GM13977 (cell line): ENCODE measurements at regions not wholly inside any gene's neighbourhood (a gene's known extent, or its start where the extent isn't known, plus 50 kb on each side); places are given as distances from the start of the nearest gene placed in this dataset.
"Not testable (repeated sequence)": the region's sequence is repeated elsewhere in the genome, so short reads cannot be mapped to it uniquely, and the experiment has no call there.

ENCODE experiments used
- DNase-seq: peaks from one replicate; pipeline ENCODE4 v3.0.0; 2012; ENCODE audit warnings: low spot score
- in situ Hi-C: fragments of 300-500 bp; cut with MboI; formaldehyde crosslinking; loops from one replicate; pipeline ENCODE4 v1.12.0; 2022; ENCODE audit warnings: low sequenced_read_pairs, low pct_unique_long_range_greater_than_20kb, mixed read lengths, inconsistent platforms; ENCODE audit not compliant: unreplicated experiment
- TF ChIP-seq, protein P1 (sequence below): IDR thresholded peaks from 2 replicates; pipeline ENCODE4 v1.5.1; 2012; ENCODE audit warnings: mild to moderate bottlenecking, control low read depth; ENCODE audit not compliant: insufficient read depth; ENCODE audit errors: extremely low read depth, missing control alignments

GRCh38 chr6:74018825-74019224 is 322.8 kb downstream of the CD109 start:
- TF ChIP-seq, protein P1, sequence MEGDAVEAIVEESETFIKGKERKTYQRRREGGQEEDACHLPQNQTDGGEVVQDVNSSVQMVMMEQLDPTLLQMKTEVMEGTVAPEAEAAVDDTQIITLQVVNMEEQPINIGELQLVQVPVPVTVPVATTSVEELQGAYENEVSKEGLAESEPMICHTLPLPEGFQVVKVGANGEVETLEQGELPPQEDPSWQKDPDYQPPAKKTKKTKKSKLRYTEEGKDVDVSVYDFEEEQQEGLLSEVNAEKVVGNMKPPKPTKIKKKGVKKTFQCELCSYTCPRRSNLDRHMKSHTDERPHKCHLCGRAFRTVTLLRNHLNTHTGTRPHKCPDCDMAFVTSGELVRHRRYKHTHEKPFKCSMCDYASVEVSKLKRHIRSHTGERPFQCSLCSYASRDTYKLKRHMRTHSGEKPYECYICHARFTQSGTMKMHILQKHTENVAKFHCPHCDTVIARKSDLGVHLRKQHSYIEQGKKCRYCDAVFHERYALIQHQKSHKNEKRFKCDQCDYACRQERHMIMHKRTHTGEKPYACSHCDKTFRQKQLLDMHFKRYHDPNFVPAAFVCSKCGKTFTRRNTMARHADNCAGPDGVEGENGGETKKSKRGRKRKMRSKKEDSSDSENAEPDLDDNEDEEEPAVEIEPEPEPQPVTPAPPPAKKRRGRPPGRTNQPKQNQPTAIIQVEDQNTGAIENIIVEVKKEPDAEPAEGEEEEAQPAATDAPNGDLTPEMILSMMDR: no peak
- in situ Hi-C loops: no loop called here
- no peak for DNase-seq

- DNase-seq: no peak
- TF ChIP-seq, protein P1: no peak
- in situ Hi-C loops: no loop called here
Observed at GRCh38 chr6:74015427-74015826, 319.4 kb downstream of the CD109 start.

DNA sequence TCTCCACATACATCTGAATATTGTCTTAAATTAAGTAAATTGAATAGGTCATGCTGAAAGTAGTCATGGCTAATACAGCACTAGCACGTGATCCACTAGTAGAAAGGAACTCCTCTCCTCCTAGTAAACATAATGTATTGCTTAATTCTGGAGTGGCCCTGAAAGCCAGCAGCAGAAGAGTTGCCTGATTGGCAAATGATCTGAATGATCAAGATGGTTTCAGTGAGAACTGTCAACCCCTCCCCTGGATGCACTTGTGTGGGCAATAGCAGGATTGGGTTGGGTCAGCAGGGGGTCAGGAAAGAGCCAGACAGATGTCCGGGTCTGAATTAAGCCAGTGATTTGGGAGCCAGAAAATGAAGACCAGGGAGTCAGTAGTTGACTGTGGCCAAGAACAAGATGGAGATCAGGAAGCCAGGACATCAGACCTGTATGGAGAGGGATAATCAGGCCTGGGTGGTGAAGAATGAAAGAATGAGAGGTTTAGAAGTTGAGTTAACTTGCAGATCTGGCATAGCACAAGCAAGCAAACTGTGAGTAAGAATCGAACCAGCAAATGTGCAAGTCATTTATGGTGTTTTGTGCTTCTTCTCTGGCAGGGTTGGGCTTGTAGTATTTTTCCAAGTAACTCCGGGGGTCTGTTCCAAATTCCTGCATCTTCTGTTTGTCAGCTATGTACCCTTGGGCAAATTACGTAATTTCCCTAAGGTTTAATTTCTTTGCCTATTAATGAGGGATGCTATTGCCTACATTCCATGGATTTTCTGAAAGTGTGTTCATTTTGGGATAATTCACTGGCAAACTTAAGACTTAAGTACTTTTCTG is 304.9 kb downstream of the CD109 start:
- TF ChIP-seq, protein P1: no peak
- in situ Hi-C loops: no loop called here
- no peak for DNase-seq

GRCh38 chr6:73990609-73991238 is 294.7 kb downstream of the CD109 start:
- in situ Hi-C loops, DNase-seq: not testable (repeated sequence)

- in situ Hi-C loops: no loop called here
- TF ChIP-seq, protein P1: no peak
Observed at GRCh38 chr6:73989428-73989827, 293.4 kb downstream of the CD109 start.

DNA sequence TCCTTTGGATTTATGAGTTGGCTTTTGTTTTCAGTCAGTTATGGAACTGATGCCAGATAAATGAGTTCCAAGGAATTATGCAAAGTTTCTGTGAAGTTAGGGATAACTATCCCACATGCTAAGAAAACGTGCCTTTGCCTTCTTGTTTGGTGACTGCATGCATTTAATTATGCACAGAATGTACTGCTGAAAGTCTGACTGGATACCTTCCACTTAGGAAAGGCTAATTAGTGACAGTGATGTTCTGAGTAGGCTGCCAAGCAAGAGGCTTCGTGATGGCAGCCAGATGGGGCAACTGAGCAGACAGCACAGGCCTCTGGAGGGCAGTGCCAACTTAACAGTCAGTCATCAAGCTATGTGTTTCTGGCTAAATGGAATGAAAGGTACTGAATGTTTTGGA is 289.9 kb downstream of the CD109 start:
- in situ Hi-C loops: no loop called here
- no peak for DNase-seq
- TF ChIP-seq, protein P1: no peak

More at GRCh38 chr6:73989428-73989827, 293.4 kb downstream of the CD109 start:
- no peak for DNase-seq

DNA sequence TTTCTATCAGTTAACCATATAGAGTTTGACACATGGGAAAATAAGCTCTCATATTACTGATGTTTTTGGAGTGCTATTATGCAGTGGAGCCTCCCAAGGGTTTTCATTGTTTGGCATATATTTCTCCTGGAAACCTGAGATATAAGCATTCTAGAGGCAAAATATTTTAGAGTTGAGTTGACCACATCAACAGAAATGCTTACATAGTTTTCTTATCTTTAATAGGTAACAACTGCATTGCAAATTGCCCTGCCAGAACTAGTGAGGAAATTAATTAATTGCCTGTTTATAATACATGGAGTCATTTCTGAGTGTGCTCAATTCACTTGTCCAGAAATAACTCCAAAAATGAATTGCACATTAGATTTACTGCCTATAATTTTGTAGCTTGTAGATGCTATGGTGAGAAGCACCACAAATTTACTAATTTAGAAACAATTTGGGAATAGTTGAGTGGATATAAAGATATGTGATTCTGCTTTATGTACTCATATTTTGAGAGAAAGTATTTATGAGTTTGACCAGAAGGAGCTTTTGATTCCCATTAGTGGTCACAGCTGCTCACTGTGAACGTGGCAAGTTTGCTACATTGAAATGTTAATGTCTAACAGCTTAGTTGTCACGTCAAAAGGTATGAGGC is 288.7 kb downstream of the CD109 start:
- in situ Hi-C loops: no loop called here
- TF ChIP-seq, protein P1: no peak
- DNase-seq: no peak
